Right atrium auricular region (tissue), 2 donors: ENCODE measurements at regions not wholly inside any gene's neighbourhood (a gene's known extent, or its start where the extent isn't known, plus 50 kb on each side); places are given as distances from the start of the nearest gene placed in this dataset.
"Not testable (repeated sequence)": the region's sequence is repeated elsewhere in the genome, so short reads cannot be mapped to it uniquely, and the experiment has no call there.

Experiments
- DNase-seq: peaks from one replicate; pipeline ENCODE4 v3.0.0-alpha.2; 2019; ENCODE audit warnings: low spot score
- H3K27ac ChIP-seq, 2 donors: fragments of 200-600 bp; sonication (generic); 1 replicate in 1 of 2; 2 replicates in 1 of 2; pipeline ENCODE4 v1.5.1; 2016 to 2019
- H3K27me3 ChIP-seq, 2 donors: fragments of 200-600 bp; sonication (generic); one replicate each; pipeline versions ENCODE4 v1.5.1 to v1.6.0; 2017 to 2019
- H3K36me3 ChIP-seq: fragments of 200-600 bp; sonication (generic); one replicate; pipeline ENCODE4 v1.5.1; 2016
- H3K4me1 ChIP-seq, 2 donors: fragments of 200-600 bp; sonication (generic); one replicate each; pipeline versions ENCODE4 v1.5.1 to v1.6.0; 2017 to 2019
- H3K4me3 ChIP-seq, 2 donors: fragments of 200-600 bp; sonication (generic); 1 replicate in 1 of 2; 2 replicates in 1 of 2; pipeline ENCODE4 v1.5.1; 2017 to 2019; ENCODE audit warnings: mild to moderate bottlenecking in 1 of 2, moderate library complexity in 1 of 2
- H3K9me3 ChIP-seq, 2 donors: fragments of 200-600 bp; sonication (generic); one replicate each; pipeline ENCODE4 v1.5.1; 2019
- TF ChIP-seq, protein P1 (sequence below), 2 donors: fragments of 200-600 bp; sonication (generic); IDR thresholded peaks; one replicate each; pipeline ENCODE4 v1.5.1; 2019; ENCODE audit warnings: antibody characterized with exemption in 2 of 2

DNA sequence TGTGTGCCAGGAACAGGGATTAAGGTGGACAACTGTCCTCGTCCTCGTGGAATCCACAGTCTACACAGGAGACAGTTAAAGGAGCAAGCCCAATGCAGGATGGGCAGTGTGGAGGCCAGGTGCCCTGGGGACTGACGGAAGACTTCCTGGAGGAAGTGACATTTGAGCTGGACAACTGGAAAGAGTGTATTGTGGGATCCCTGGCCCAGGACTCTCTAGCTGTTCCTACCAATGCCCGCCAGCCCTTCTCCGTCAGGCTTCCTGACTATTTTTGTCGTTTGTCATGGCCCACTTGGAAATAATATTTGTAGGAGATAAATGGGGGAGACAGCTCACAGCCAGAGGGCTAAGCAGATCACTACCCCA is 235.3 kb downstream of the TOMM20 start:
- H3K27ac ChIP-seq = no peak overlapping the region
- peaks cover 0 to 29% of the 10 kb centered on the region in 2 donors for H3K4me1 ChIP-seq
- DNase-seq = no peak

DNA sequence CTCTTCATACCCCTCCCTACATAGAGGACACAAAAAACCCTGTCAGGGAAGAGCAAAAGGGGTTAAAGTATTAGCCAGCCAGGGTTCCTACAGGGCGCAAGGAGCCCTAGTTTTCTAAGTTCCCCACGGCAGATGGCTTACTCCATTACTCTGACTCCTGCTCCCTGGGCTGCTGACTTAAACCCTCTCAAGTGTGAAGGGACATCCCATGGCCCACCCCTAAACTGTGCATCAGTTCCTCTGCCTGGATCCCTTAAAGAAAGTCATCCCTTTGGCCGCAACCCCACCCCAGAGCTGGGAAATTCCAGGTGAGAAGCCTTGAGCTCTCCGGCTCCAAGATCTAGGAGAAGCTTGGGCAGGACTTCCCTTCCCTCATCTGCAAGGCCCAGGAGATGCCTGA is 236.0 kb downstream of the TOMM20 start:
- no peaks in the 10 kb centered on the region for H3K36me3 ChIP-seq
- no peak for DNase-seq
- H3K4me3 ChIP-seq = no peak overlapping the region
- no peak overlapping the region for H3K27ac ChIP-seq
- TF ChIP-seq, protein P1, sequence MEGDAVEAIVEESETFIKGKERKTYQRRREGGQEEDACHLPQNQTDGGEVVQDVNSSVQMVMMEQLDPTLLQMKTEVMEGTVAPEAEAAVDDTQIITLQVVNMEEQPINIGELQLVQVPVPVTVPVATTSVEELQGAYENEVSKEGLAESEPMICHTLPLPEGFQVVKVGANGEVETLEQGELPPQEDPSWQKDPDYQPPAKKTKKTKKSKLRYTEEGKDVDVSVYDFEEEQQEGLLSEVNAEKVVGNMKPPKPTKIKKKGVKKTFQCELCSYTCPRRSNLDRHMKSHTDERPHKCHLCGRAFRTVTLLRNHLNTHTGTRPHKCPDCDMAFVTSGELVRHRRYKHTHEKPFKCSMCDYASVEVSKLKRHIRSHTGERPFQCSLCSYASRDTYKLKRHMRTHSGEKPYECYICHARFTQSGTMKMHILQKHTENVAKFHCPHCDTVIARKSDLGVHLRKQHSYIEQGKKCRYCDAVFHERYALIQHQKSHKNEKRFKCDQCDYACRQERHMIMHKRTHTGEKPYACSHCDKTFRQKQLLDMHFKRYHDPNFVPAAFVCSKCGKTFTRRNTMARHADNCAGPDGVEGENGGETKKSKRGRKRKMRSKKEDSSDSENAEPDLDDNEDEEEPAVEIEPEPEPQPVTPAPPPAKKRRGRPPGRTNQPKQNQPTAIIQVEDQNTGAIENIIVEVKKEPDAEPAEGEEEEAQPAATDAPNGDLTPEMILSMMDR (IDR thresholded peaks at IDR 0.05) = no peak
- H3K9me3 ChIP-seq = no peaks in the 10 kb centered on the region
- peaks cover 0 to 28% of the 10 kb centered on the region in 2 donors for H3K4me1 ChIP-seq
- H3K27me3 ChIP-seq = no peaks in the 10 kb centered on the region

More for the DNA sequence above, 235.3 kb downstream of the TOMM20 start:
- no peaks in the 10 kb centered on the region for H3K36me3 ChIP-seq
- H3K27me3 ChIP-seq = no peaks in the 10 kb centered on the region
- no peaks in the 10 kb centered on the region for H3K9me3 ChIP-seq
- H3K4me3 ChIP-seq = no peak overlapping the region
- TF ChIP-seq, protein P1 (IDR thresholded peaks at IDR 0.05) = no peak

DNA sequence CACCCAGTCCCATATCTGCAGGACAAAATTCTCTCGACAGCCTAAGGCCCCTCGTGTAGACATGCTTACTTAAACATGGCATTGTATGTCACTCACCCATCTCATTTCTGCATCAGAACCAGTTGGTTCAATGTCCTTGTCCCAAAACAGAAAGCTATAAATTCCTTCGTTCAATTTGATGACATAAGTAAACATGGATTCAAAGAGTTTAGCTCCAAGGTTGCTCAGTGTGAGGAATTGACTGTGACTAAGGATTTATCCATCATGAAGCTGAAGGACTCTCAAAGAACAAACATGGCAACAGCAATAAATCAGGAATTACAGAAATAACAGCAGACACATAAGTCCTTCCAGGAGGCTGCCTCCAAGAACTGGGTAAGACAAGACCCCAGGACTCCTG is 237.2 kb downstream of the TOMM20 start:
- no peaks in the 10 kb centered on the region for H3K27me3 ChIP-seq
- DNase-seq = no peak
- no peaks in the 10 kb centered on the region for H3K36me3 ChIP-seq
- TF ChIP-seq, protein P1 (IDR thresholded peaks at IDR 0.05) = no peak
- H3K27ac ChIP-seq = peak overlapping the region in 1 of 2 donors; percentile 96
- no peaks in the 10 kb centered on the region for H3K9me3 ChIP-seq
- H3K4me3 ChIP-seq = no peak overlapping the region
- peaks cover 0 to 29% of the 10 kb centered on the region in 2 donors for H3K4me1 ChIP-seq

DNA sequence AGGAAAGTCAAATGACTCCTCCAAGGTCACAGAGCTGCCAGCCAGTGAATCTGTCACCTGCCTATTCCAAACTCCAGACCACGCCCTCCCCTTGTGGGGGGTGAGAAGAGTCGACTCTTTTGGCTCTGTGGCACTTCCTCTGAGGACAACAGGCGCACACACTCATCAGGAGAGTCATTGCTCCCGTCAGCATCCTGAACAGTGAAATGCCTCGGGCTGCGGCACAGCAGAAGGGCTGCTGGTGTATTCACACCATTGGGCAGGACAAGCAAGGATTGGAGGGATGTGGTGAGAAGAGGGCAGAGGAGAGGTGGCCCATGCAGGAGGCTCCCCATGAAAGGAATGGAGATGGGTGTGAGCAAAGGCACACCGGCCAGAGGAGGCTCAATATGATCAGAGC is 239.0 kb downstream of the TOMM20 start:
- Histone ChIP-seq H3K4me3 (no peak overlapping the region), H3K9me3 (no peaks in the 10 kb centered on the region), H3K36me3 (no peaks in the 10 kb centered on the region), H3K27ac (peak overlapping the region; percentile 53 to 96), H3K27me3 (no peaks in the 10 kb centered on the region), H3K4me1 (peaks cover 0 to 44% of the 10 kb centered on the region in 2 donors)
- no peak for DNase-seq
- TF ChIP-seq, protein P1 (IDR thresholded peaks at IDR 0.05) = no peak

DNA sequence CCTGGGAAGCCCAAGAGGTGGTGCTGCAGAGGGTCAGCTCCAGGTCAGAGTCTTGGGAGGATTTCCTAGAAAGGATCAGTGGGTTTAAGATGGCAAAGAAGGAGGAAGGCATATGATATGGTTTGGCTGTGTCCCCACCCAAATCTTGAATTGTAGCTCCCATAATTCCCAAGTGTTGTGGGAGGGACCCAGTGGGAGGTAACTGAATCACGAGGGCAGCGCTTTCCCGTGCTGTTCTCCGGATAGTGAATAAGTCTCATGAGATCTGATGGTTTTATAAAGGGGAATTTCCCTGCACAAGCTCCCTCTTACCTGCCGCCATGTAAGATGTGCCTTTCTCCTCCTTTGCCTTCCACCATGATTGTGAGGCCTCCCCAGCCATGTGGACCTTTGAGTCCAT is 240.4 kb downstream of the TOMM20 start:
- H3K36me3 ChIP-seq, H3K27me3 ChIP-seq, H3K9me3 ChIP-seq, DNase-seq, H3K4me3 ChIP-seq: not testable (repeated sequence)
- H3K4me1 ChIP-seq = peaks cover 0 to 39% of the 10 kb centered on the region in 2 donors
- peak overlapping the region; percentile 90 to 96 for H3K27ac ChIP-seq

DNA sequence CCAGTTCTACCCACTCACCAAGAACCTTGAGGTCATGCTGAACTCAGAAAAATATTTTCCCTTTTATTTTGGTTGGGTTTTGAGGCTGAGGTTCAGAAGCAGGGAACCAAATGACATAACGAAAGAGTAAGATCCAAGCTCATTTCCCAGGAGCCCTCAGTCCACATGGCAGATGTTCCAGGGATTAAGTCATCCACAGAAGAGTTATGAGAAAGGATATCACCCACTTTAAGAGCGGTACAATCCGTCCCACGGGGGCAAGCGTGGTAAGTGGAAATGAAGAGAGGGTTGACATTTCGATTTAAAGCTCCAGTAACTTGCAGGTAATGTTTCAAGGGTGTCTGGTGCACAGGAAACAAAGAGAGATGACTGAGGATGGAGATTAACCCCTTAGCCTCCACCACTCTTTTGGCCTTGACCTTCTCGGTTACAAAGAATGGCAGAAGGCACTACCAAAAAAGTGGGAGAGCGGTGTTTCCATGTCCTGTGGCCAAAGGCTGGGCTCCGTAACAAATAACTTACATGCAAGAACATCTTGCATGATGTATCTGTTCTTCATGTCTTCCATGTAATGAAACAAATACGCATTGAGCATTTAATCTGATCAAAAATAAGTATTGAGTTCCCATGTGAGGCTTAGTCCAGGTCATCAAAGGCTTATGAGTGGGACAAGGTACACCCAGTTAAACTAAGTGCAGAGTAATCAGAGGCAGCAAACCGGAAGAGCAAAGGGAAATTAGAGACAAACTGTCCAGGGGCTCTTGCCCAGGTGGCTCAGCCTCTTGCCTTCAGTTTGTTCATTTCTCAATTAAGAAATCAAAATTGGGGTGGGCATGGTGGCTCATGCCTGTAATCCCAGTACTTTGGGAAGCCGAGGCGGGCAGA is 241.4 kb downstream of the TOMM20 start:
- peaks cover 0 to 37% of the 10 kb centered on the region in 2 donors for H3K4me1 ChIP-seq
- H3K27me3 ChIP-seq = no peaks in the 10 kb centered on the region
- TF ChIP-seq, protein P1 (IDR thresholded peaks at IDR 0.05) = no peak
- no peaks in the 10 kb centered on the region for H3K36me3 ChIP-seq
- H3K27ac ChIP-seq = peak overlapping the region; percentile 90 to 96
- H3K4me3 ChIP-seq = no peak overlapping the region
- no peaks in the 10 kb centered on the region for H3K9me3 ChIP-seq
- DNase-seq = peak; percentile 79
